ENCODE measurements at regions not wholly inside any gene's neighbourhood (a gene's known extent, or its start where the extent isn't known, plus 50 kb on each side); places are given as distances from the start of the nearest gene placed in this dataset.
A peak's percentile ranks its signal among the peaks of the same experiment; 100 is the strongest.

- DNase-seq (ENCODE audit: low read depth): no peak
- TF ChIP-seq CTCF (conservative IDR thresholded peaks at IDR 0.05; ENCODE audit: low read length): no peak
- H3K4me3 ChIP-seq (ENCODE audit: low read length): no peak overlapping the region
Measured at GRCh38 chr7:26995666-26996065, 100.1 kb downstream of the HOXA1 start.

- TF ChIP-seq CTCF (conservative IDR thresholded peaks at IDR 0.05; ENCODE audit: low read length): no peak
- no peak overlapping the region for H3K4me3 ChIP-seq (ENCODE audit: low read length)
- DNase-seq (ENCODE audit: low read depth): peak; percentile 78
Measured at GRCh38 chr7:26993816-26994810, 101.7 kb downstream of the HOXA1 start.

- no peak overlapping the region for H3K4me3 ChIP-seq (ENCODE audit: low read length)
- DNase-seq (ENCODE audit: low read depth): no peak
- TF ChIP-seq CTCF (conservative IDR thresholded peaks at IDR 0.05; ENCODE audit: low read length): no peak
Measured at GRCh38 chr7:26992670-26993069, 103.1 kb downstream of the HOXA1 start.

GRCh38 chr7:26991796-26992195, 104.0 kb downstream of the HOXA1 start:
- no peak for TF ChIP-seq CTCF (conservative IDR thresholded peaks at IDR 0.05; ENCODE audit: low read length)
- H3K4me3 ChIP-seq (ENCODE audit: low read length): no peak overlapping the region
- peak; percentile 10 for DNase-seq (ENCODE audit: low read depth)

- DNase-seq (ENCODE audit: low read depth): peak; percentile 56
- TF ChIP-seq CTCF (conservative IDR thresholded peaks at IDR 0.05; ENCODE audit: low read length): no peak
- no peak overlapping the region for H3K4me3 ChIP-seq (ENCODE audit: low read length)
Measured at GRCh38 chr7:26989897-26990670, 105.7 kb downstream of the HOXA1 start.

- TF ChIP-seq CTCF (conservative IDR thresholded peaks at IDR 0.05; ENCODE audit: low read length): no peak
- no peak overlapping the region for H3K4me3 ChIP-seq (ENCODE audit: low read length)
- no peak for DNase-seq (ENCODE audit: low read depth)
Measured at GRCh38 chr7:26988836-26989374, 106.9 kb downstream of the HOXA1 start.

Measured in AG10803 (cell line).